Subcutaneous abdominal adipose tissue (tissue), 5 donors: ENCODE measurements at regions not wholly inside any gene's neighbourhood (a gene's known extent, or its start where the extent isn't known, plus 50 kb on each side); places are given as distances from the start of the nearest gene placed in this dataset.

ENCODE experiments used
- H3K27ac ChIP-seq: one replicate; pipeline ENCODE4 v1.7.0; 2013; ENCODE audit warnings: low read depth, mild to moderate bottlenecking, inconsistent platforms, low read length, moderate library complexity
- H3K27me3 ChIP-seq, 5 donors: one replicate each; pipeline ENCODE4 v1.7.0; 2013; ENCODE audit warnings: low read length in 5 of 5, inconsistent platforms in 1 of 5; ENCODE audit not compliant: control insufficient read depth in 5 of 5, insufficient read depth in 4 of 5
- H3K36me3 ChIP-seq, 5 donors: one replicate each; pipeline ENCODE4 v1.7.0; 2013; ENCODE audit warnings: low read length in 5 of 5; ENCODE audit not compliant: control insufficient read depth in 5 of 5, insufficient read depth in 5 of 5
- H3K4me1 ChIP-seq, 5 donors: one replicate each; pipeline ENCODE4 v1.7.0; 2013; ENCODE audit warnings: low read length in 5 of 5, mild to moderate bottlenecking in 3 of 5, moderate library complexity in 1 of 5; ENCODE audit not compliant: control insufficient read depth in 5 of 5, insufficient read depth in 5 of 5
- H3K4me3 ChIP-seq, 5 donors: one replicate each; pipeline ENCODE4 v1.7.0; 2013; ENCODE audit warnings: low read length in 5 of 5, low read depth in 1 of 5
- H3K9ac ChIP-seq, 5 donors: one replicate each; pipeline ENCODE4 v1.7.0; 2013; ENCODE audit warnings: low read length in 5 of 5, mild to moderate bottlenecking in 4 of 5, moderate library complexity in 3 of 5
- H3K9me3 ChIP-seq, 5 donors: one replicate each; pipeline ENCODE4 v1.7.0; 2013; ENCODE audit warnings: low read length in 5 of 5; ENCODE audit not compliant: control insufficient read depth in 5 of 5
- donor health status: healthy.
- donor health status: healthy.
- donor health status: healthy.
- donor health status: healthy.
- donor health status: healthy.

DNA sequence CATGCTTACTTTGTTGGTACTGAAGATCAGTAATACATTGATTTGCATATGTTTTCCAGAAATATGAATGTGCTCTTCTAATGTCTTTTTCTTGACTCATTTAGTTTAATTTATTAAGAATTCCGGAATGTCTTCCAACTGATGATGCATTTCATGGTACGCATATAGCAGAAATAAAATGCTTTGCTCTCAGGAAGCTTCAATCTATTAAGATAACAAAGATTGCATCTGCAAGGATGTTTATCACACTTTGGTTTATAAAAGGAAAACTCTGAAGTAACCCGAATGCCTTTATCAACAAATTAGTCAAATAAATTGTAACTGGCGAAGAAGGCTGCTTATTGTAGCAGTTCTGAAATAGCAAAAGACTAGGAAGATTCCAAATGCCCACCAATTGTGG lies 166.4 kb upstream of the LMNTD1 start:
- Histone ChIP-seq H3K9ac (no peak overlapping the region), H3K9me3 (no peaks in the 10 kb centered on the region), H3K27ac (no peak overlapping the region), H3K36me3 (no peaks in the 10 kb centered on the region), H3K4me1 (peaks cover 2 to 19% (median 10%) of the 10 kb centered on the region in 5 donors), H3K4me3 (no peak overlapping the region), H3K27me3 (no peaks in the 10 kb centered on the region)

- Histone ChIP-seq H3K4me1 (peaks cover 2 to 33% (median 25%) of the 10 kb centered on the region in 5 donors), H3K9ac (no peak overlapping the region), H3K27ac (peak overlapping the region; percentile 70), H3K9me3 (no peaks in the 10 kb centered on the region), H3K4me3 (no peak overlapping the region), H3K36me3 (no peaks in the 10 kb centered on the region), H3K27me3 (no peaks in the 10 kb centered on the region)
Measured at GRCh38 chr12:25723336-25723735, 170.3 kb upstream of the LMNTD1 start.

GRCh38 chr12:25723921-25724491 lies 170.9 kb upstream of the LMNTD1 start:
- Histone ChIP-seq H3K9me3 (no peaks in the 10 kb centered on the region), H3K4me1 (peaks cover 2 to 33% (median 25%) of the 10 kb centered on the region in 5 donors), H3K36me3 (no peaks in the 10 kb centered on the region), H3K27ac (peak overlapping the region; percentile 70), H3K27me3 (no peaks in the 10 kb centered on the region), H3K4me3 (no peak overlapping the region), H3K9ac (no peak overlapping the region)

GRCh38 chr12:25725470-25725869 lies 172.4 kb upstream of the LMNTD1 start:
- H3K27me3 ChIP-seq, result no peaks in the 10 kb centered on the region
- H3K9me3 ChIP-seq, result no peaks in the 10 kb centered on the region
- no peak overlapping the region for H3K27ac ChIP-seq
- no peak overlapping the region for H3K4me3 ChIP-seq
- H3K36me3 ChIP-seq, result no peaks in the 10 kb centered on the region
- H3K4me1 ChIP-seq, result peaks cover 2 to 33% (median 25%) of the 10 kb centered on the region in 5 donors
- H3K9ac ChIP-seq, result no peak overlapping the region

DNA sequence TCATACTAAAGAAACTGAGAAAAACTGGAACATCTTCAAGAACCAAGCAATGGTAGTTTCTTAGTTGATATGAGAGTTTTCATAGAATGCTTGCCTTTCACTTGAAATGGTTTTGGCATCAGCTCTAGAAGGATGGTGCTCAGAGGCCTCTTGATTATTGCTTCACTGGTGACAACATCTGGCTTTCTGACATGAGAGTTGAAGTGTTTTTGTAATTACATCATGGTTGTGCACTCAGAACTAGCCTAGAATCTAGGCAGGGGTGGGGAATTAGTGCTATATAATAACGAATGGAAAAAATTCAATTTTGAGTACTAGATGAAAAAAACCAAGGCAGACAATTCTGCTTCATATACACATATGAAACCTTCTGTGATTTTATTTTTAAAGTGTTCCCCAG lies 172.8 kb upstream of the LMNTD1 start:
- Histone ChIP-seq H3K4me3 (no peak overlapping the region), H3K4me1 (peaks cover 2 to 33% (median 25%) of the 10 kb centered on the region in 5 donors), H3K9ac (no peak overlapping the region), H3K27me3 (no peaks in the 10 kb centered on the region), H3K9me3 (no peaks in the 10 kb centered on the region), H3K36me3 (no peaks in the 10 kb centered on the region), H3K27ac (no peak overlapping the region)

DNA sequence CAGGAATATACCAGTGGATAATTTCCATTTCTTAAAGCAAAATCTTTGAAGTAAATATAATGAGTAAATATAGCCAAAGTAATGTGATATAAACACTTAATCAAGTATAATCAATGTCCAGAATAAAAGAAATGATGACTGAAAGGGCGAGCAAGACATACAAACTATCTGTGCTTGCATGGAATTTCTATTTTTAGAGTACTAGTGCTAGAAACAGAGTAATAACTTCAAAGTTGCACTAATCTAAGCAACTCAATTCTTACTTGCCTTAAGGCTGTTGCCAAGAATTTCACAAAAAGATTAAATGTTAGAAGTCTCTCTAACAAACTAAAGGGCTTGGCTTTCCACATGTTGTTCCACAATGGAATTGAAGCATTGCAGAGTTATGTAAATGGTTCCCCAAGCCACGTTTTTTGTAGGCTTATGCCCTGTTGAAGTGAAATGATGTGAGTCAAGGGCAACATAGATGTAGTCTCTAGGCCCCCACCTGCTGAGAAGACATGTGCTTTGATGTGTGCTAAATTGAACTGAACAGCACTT lies 175.0 kb upstream of the LMNTD1 start:
- Histone ChIP-seq H3K9ac (no peak overlapping the region), H3K9me3 (no peaks in the 10 kb centered on the region), H3K27ac (no peak overlapping the region), H3K36me3 (no peaks in the 10 kb centered on the region), H3K4me3 (no peak overlapping the region), H3K27me3 (no peaks in the 10 kb centered on the region), H3K4me1 (peaks cover 2 to 33% (median 24%) of the 10 kb centered on the region in 5 donors)

DNA sequence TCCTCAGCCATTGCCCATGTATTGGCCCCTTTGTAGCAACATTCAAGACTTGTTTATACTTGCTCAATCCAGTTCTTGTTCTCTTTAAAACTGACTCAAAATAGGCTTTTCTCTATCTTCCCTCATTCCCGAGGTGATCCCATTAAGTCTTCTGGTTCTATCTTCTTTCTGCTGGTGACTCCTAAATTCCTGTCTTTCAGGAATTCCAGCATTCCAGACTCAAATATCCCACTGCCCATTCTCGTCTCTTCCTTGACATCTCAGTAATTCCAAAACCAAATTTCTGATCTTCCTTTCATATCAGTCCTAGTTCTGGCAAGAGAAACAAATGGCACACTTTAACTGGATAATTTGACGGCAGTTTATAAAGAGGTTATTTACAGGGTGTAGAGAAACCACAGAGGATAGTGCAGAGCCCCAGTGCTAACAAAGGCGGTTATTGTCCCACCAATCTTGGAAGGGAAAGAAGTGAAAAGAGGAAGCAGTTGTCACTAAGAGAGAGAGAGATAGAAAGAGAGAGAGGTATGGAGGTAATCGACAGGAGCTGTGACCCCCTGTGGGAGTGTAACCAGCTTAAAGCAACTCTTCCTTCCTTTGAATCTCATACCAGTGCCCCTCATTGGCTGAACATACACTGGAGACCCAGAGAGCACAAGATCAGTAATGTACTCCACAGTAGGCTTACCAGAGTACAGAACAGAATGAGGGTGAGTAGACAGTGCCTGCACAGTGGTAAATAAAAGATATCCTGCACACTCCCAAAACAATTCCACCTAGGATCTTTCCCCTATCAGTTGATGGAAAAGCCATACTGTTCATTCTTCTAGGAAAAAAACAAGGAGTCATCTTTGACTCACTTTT lies 177.6 kb upstream of the LMNTD1 start:
- no peaks in the 10 kb centered on the region for H3K36me3 ChIP-seq
- H3K4me3 ChIP-seq, result no peak overlapping the region
- no peak overlapping the region for H3K27ac ChIP-seq
- H3K27me3 ChIP-seq, result no peaks in the 10 kb centered on the region
- no peak overlapping the region for H3K9ac ChIP-seq
- H3K4me1 ChIP-seq, result peaks cover 0 to 8% (median 1%) of the 10 kb centered on the region in 5 donors
- H3K9me3 ChIP-seq, result no peaks in the 10 kb centered on the region

- Histone ChIP-seq H3K9ac (no peak overlapping the region), H3K27me3 (no peaks in the 10 kb centered on the region), H3K4me1 (no peaks in the 10 kb centered on the region), H3K4me3 (no peak overlapping the region), H3K9me3 (no peaks in the 10 kb centered on the region), H3K36me3 (no peaks in the 10 kb centered on the region), H3K27ac (no peak overlapping the region)
Measured at GRCh38 chr12:25733541-25733940, 180.5 kb upstream of the LMNTD1 start.

- Histone ChIP-seq H3K4me1 (no peaks in the 10 kb centered on the region), H3K9me3 (no peaks in the 10 kb centered on the region), H3K4me3 (no peak overlapping the region), H3K27me3 (no peaks in the 10 kb centered on the region), H3K9ac (no peak overlapping the region), H3K27ac (no peak overlapping the region), H3K36me3 (no peaks in the 10 kb centered on the region)
Measured at GRCh38 chr12:25734529-25735180, 181.6 kb upstream of the LMNTD1 start.

GRCh38 chr12:25740617-25741016 lies 187.5 kb upstream of the LMNTD1 start:
- Histone ChIP-seq H3K27ac (no peak overlapping the region), H3K27me3 (no peaks in the 10 kb centered on the region), H3K36me3 (no peaks in the 10 kb centered on the region), H3K9me3 (no peaks in the 10 kb centered on the region), H3K9ac (no peak overlapping the region), H3K4me1 (no peaks in the 10 kb centered on the region), H3K4me3 (no peak overlapping the region)
